ENCODE measurements at regions not wholly inside any gene's neighbourhood (a gene's known extent, or its start where the extent isn't known, plus 50 kb on each side); places are given as distances from the start of the nearest gene placed in this dataset.

DNA sequence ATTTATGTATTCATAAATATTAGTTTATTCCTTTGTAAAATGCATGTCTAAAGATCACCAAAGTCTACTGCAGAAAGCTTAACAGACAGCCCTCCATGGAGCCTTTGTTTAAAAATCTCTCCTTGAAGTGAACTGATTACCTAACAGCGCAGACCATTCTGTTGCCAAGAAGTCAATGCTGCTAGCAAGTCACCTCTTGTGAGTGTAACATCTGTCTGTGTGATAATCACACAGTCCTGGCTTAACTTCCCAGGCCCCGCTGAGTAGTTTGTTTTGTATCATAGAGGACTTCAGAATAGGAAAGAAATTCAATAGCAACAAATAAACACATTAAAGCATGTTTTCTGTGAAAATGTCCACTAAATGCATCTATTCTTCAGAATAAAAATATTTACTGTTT is 435.3 kb upstream of the IGFBP3 start:
- 91 to 94% methylated on average over 2 of the region's 2 CpGs for WGBS, 2 donors
- DNase-seq = no peak
- no peaks in the 10 kb centered on the region for H3K4me1 ChIP-seq
- H3K9me3 ChIP-seq = no peaks in the 10 kb centered on the region
- TF ChIP-seq, protein P1, sequence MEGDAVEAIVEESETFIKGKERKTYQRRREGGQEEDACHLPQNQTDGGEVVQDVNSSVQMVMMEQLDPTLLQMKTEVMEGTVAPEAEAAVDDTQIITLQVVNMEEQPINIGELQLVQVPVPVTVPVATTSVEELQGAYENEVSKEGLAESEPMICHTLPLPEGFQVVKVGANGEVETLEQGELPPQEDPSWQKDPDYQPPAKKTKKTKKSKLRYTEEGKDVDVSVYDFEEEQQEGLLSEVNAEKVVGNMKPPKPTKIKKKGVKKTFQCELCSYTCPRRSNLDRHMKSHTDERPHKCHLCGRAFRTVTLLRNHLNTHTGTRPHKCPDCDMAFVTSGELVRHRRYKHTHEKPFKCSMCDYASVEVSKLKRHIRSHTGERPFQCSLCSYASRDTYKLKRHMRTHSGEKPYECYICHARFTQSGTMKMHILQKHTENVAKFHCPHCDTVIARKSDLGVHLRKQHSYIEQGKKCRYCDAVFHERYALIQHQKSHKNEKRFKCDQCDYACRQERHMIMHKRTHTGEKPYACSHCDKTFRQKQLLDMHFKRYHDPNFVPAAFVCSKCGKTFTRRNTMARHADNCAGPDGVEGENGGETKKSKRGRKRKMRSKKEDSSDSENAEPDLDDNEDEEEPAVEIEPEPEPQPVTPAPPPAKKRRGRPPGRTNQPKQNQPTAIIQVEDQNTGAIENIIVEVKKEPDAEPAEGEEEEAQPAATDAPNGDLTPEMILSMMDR (IDR thresholded peaks at IDR 0.05) = no peak
- no peak for ATAC-seq
- H3K4me3 ChIP-seq = no peak overlapping the region
- H3K27me3 ChIP-seq = peaks cover 0 to 2% (median 0%) of the 10 kb centered on the region in 7 donors
- intact Hi-C loops (cut with DNase I) = loop anchor here in 7 of 10 donors (5.0 to 10.0 kb wide), 3 partner anchors 728 to 818 kb away; no protein-coding TSS in a partner anchor
- no peak overlapping the region for H3K27ac ChIP-seq
- H3K36me3 ChIP-seq = no peaks in the 10 kb centered on the region

DNA sequence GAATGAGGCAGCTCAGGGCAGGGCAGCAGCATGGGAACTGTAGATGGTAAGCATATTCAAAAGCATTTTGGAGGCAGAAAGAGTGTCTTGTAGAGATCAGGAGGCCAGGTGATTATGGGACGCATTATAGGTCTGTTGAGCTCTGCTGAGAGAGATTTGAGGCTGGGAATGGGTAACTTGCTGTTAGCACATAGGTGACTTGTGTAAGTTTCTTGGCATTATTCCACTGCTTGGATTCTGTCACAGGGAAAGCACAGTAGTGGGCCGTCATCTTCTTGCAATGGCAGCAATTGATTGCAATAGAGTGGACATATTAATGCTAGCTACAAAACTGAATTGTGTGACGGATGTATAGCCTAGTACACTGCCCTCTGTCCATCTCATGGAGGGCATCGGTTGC is 434.3 kb upstream of the IGFBP3 start:
- DNase-seq (no peak), ATAC-seq (peak in 1 of 8 donors; percentile 33)
- no peaks in the 10 kb centered on the region for H3K9me3 ChIP-seq
- no peaks in the 10 kb centered on the region for H3K36me3 ChIP-seq
- TF ChIP-seq, protein P1 (IDR thresholded peaks at IDR 0.05) = no peak
- peaks cover 0 to 4% (median 0%) of the 10 kb centered on the region in 7 donors for H3K27me3 ChIP-seq
- 96 to 97% methylated on average over 4 of the region's 4 CpGs for WGBS, 2 donors
- H3K4me3 ChIP-seq = no peak overlapping the region
- intact Hi-C loops (cut with DNase I) = loop anchor here in 7 of 10 donors (5.0 to 10.0 kb wide), 3 partner anchors 729 to 819 kb away; no protein-coding TSS in a partner anchor
- no peak overlapping the region for H3K27ac ChIP-seq
- no peaks in the 10 kb centered on the region for H3K4me1 ChIP-seq

DNA sequence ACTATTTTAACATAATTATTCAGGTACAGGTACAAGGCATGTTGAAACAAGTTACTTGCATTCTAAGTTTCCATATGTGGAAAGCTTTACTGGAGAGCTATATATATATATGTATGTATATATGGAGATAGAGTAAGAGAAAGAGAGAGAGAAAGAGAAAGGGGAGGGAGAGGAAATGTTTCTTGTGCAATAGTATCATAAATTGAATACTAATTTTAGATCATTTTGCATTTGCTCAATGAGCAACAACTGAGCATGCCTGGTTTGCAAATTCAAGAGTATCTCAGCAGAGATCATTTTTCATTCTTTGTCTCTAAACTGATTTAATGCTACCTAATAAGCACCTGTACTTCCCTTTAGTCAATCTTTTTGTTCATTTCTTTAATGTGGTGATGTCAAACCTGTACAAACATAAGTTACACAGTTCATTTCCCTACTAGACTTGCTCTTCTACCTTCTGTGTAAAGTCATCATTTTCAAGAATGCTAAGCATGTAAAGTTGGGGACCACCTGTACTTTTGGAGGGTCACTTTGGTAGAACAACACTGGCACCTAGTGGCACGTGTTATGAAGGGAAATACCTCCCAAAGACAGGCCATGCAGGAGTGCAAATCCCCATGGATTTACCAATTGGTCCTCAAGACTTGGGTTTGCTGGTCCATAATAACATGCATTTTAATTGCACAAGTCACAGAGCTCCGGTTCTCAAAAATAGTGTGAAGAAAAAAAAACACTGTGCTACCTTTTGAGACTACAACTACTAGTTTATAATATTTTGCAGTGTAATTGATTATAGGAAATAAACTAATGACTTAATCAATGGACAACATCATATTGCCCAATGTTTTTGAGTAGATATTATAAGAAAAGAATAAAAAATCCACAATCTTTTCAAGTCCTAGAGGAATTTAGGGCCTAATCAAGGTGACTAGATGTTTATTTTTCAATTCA is 431.2 kb upstream of the IGFBP3 start:
- Histone ChIP-seq H3K36me3 (no peaks in the 10 kb centered on the region), H3K27ac (no peak overlapping the region), H3K4me1 (no peaks in the 10 kb centered on the region), H3K27me3 (peaks cover 0 to 6% (median 0%) of the 10 kb centered on the region in 7 donors), H3K9me3 (no peaks in the 10 kb centered on the region), H3K4me3 (no peak overlapping the region)
- ATAC-seq (peak in 6 of 8 donors; percentile 55 to 71 (median 64)), DNase-seq (peak in 1 of 2 donors; percentile 53)
- TF ChIP-seq, protein P1 (IDR thresholded peaks at IDR 0.05) = peak; percentile 46 to 81 (median 66)
- intact Hi-C loops (cut with DNase I) = loop anchor here (1.0 to 10.0 kb wide), 11 partner anchors 370 to 830 kb away; partner anchors contain the start of gene IGFBP3 (in 2 of the 10)
- 16 to 20% methylated on average over 2 of the region's 2 CpGs for WGBS, 2 donors

DNA sequence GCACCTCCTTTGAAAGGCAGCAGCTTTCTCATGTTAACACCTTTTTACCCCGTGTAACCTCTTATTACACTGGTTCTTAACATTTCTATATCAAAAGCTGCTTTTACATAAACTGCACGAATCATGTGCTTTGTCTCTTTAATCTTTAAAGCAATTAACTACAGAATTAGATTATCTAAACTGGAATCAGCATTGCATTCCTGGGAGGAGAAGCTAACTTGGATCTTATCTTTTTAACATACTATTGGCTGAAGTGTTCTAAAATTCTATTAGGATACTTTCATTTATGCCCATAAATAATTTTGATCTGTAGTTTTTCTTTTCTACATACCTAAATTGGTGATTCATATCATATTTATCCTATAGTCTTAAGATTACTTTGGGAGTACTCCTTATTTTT is 428.4 kb upstream of the IGFBP3 start:
- ATAC-seq = no peak
- no peak for DNase-seq
- Histone ChIP-seq H3K9me3 (no peaks in the 10 kb centered on the region), H3K27me3 (peaks cover 0 to 5% (median 0%) of the 10 kb centered on the region in 7 donors), H3K4me3 (no peak overlapping the region), H3K36me3 (no peaks in the 10 kb centered on the region), H3K27ac (no peak overlapping the region), H3K4me1 (no peaks in the 10 kb centered on the region)
- 59 to 66% methylated on average over 2 of the region's 2 CpGs for WGBS, 2 donors
- intact Hi-C loops (cut with DNase I) = no loop called here
- TF ChIP-seq, protein P1 (IDR thresholded peaks at IDR 0.05) = no peak
